ENCODE measurements at regions not wholly inside any gene's neighbourhood (a gene's known extent, or its start where the extent isn't known, plus 50 kb on each side); places are given as distances from the start of the nearest gene placed in this dataset.
"Not testable (repeated sequence)": the region's sequence is repeated elsewhere in the genome, so short reads cannot be mapped to it uniquely, and the experiment has no call there.

DNA sequence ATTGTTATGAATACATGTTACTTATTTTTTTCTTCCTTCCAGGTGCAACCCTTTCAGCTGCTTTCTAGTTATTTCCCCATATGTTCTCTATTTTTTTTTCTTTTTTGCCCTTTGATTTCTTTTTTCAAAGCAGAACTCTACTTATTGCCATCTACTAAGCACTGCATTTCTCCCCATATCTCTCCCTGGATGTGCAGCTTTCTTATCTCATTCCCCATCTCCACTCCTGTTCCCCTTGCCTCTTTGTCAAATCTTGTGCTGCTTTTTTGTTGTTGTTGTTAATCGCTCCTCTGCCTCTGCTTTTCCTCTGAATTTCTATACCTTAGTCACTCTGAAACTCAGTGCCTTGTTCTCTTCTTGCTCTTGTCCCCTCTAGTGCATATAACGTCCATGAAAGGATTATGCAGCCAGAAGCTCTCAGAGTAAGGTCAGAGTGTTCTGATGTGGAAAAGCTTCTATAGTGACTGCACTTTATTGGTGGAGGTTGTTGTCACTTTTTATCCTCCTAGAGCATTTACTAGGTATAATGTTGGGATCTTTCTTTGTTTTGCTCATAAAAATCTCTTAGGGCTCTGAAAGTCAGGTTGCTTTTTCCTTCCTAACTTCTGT, 51.1 kb upstream of the JADE1 start:
- intact Hi-C loops (cut with micrococcal nuclease) = no loop called here
- Mint-ChIP-seq H3K27ac (no peak overlapping the region), H3K4me1 (ENCODE audit: low read depth) (no peaks in the 10 kb centered on the region), H3K9me3 (no peaks in the 10 kb centered on the region), H3K36me3 (ENCODE audit: low read depth) (no peaks in the 10 kb centered on the region), H3K4me3 (no peak overlapping the region), H3K27me3 (ENCODE audit: insufficient read depth) (peaks cover 2% of the 10 kb centered on the region)
- no peak for DNase-seq (ENCODE audit: low spot score)

GRCh38 chr4:128757712-128758111, 51.8 kb upstream of the JADE1 start:
- DNase-seq (ENCODE audit: low spot score) = no peak
- Mint-ChIP-seq H3K27me3 (ENCODE audit: insufficient read depth) (peaks cover 2% of the 10 kb centered on the region), H3K4me1 (ENCODE audit: low read depth) (no peaks in the 10 kb centered on the region), H3K36me3 (ENCODE audit: low read depth) (no peaks in the 10 kb centered on the region), H3K9me3 (no peaks in the 10 kb centered on the region), H3K27ac (no peak overlapping the region), H3K4me3 (no peak overlapping the region)
- intact Hi-C loops (cut with micrococcal nuclease) = no loop called here

DNA sequence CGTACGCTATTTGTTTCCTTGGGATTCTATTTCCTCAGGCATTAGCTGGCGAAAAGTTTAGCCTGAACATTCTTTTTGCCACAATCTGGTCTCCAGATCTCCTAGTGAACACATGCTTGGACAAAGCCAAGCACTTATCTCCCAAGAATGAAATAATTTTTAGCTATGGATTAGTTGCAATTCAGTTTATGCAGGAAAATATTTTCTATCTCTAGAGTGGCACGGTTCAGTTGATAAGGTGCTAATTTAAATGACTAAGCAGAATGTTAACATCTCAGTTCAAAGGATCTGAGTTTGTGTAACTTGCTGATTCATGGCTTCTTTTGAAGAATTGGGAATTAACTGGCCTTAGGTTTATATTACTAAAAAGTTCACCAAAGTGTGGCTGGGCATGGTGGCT, 58.1 kb upstream of the JADE1 start:
- no peaks in the 10 kb centered on the region for H3K4me1 Mint-ChIP-seq (ENCODE audit: low read depth)
- H3K9me3 Mint-ChIP-seq = no peaks in the 10 kb centered on the region
- H3K4me3 Mint-ChIP-seq = no peak overlapping the region
- H3K27ac Mint-ChIP-seq = no peak overlapping the region
- H3K36me3 Mint-ChIP-seq (ENCODE audit: low read depth) = no peaks in the 10 kb centered on the region
- peaks cover 1% of the 10 kb centered on the region for H3K27me3 Mint-ChIP-seq (ENCODE audit: insufficient read depth)
- no peak for DNase-seq (ENCODE audit: low spot score)
- intact Hi-C loops (cut with micrococcal nuclease) = no loop called here

DNA sequence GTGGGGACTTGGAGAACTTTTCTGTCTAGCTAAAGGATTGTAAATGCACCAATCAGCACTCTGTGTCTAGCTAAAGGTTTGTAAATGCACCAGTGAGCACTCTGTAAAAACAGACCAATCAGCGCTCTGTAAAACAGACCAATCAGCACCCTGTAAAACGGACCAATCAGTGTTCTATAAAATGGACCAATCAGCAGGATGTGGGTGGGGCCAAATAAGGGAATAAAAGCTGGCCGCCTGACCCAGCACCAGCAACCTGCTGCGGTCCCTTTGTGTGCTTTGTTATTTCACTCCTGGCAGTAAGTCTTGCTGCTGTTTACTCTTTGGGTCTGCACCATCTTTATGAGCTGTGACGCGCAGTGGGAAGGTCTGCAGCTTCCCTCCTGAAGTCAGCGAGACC, 67.8 kb upstream of the JADE1 start:
- DNase-seq (ENCODE audit: low spot score); H3K27me3 Mint-ChIP-seq (ENCODE audit: insufficient read depth); intact Hi-C loops (cut with micrococcal nuclease); H3K27ac Mint-ChIP-seq; H3K9me3 Mint-ChIP-seq; H3K4me3 Mint-ChIP-seq; H3K4me1 Mint-ChIP-seq (ENCODE audit: low read depth); H3K36me3 Mint-ChIP-seq (ENCODE audit: low read depth): not testable (repeated sequence)

DNA sequence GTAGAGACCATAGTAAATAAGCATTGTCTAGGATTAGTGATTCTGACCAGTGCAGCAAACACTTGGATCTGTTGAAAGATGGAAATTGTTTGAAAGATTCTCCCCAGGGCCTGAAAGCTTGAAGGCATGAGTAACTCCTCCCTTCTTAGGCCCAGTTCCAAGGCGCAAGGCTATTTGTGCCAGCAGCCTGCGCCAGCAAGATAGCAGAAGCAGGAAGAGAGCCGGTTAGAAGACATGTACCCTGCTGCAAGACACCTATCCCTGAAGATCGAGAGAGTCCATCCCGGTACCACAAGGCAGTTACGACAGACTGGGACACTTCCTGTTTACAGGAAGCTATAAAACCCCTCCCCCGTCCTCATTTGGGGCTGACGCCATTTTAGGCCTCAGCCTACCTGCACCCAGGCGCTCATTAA, 72.4 kb upstream of the JADE1 start:
- no peaks in the 10 kb centered on the region for H3K9me3 Mint-ChIP-seq
- H3K4me3 Mint-ChIP-seq = no peak overlapping the region
- no peaks in the 10 kb centered on the region for H3K4me1 Mint-ChIP-seq (ENCODE audit: low read depth)
- no peaks in the 10 kb centered on the region for H3K36me3 Mint-ChIP-seq (ENCODE audit: low read depth)
- intact Hi-C loops (cut with micrococcal nuclease) = no loop called here
- H3K27me3 Mint-ChIP-seq (ENCODE audit: insufficient read depth) = no peaks in the 10 kb centered on the region
- no peak overlapping the region for H3K27ac Mint-ChIP-seq
- DNase-seq (ENCODE audit: low spot score) = no peak

GRCh38 chr4:128735714-128736113, 73.8 kb upstream of the JADE1 start:
- H3K4me3 Mint-ChIP-seq = no peak overlapping the region

GRCh38 chr4:128728190-128728589, 81.3 kb upstream of the JADE1 start:
- no peak for DNase-seq (ENCODE audit: low spot score)
- H3K27ac Mint-ChIP-seq = no peak overlapping the region
- intact Hi-C loops (cut with micrococcal nuclease) = no loop called here
- H3K4me1 Mint-ChIP-seq (ENCODE audit: low read depth) = no peaks in the 10 kb centered on the region
- H3K36me3 Mint-ChIP-seq (ENCODE audit: low read depth) = no peaks in the 10 kb centered on the region
- H3K4me3 Mint-ChIP-seq = no peak overlapping the region
- H3K27me3 Mint-ChIP-seq (ENCODE audit: insufficient read depth) = no peaks in the 10 kb centered on the region
- H3K9me3 Mint-ChIP-seq = no peaks in the 10 kb centered on the region

More at GRCh38 chr4:128735714-128736113, 73.8 kb upstream of the JADE1 start:
- no peaks in the 10 kb centered on the region for H3K4me1 Mint-ChIP-seq (ENCODE audit: low read depth)
- no peaks in the 10 kb centered on the region for H3K27me3 Mint-ChIP-seq (ENCODE audit: insufficient read depth)
- no peaks in the 10 kb centered on the region for H3K36me3 Mint-ChIP-seq (ENCODE audit: low read depth)
- intact Hi-C loops (cut with micrococcal nuclease) = no loop called here
- H3K27ac Mint-ChIP-seq = no peak overlapping the region
- no peak for DNase-seq (ENCODE audit: low spot score)
- no peaks in the 10 kb centered on the region for H3K9me3 Mint-ChIP-seq

GRCh38 chr4:128727658-128728057, 81.8 kb upstream of the JADE1 start:
- DNase-seq (ENCODE audit: low spot score) = no peak
- intact Hi-C loops (cut with micrococcal nuclease) = no loop called here
- Mint-ChIP-seq H3K4me3 (no peak overlapping the region), H3K27ac (no peak overlapping the region), H3K9me3 (no peaks in the 10 kb centered on the region), H3K4me1 (ENCODE audit: low read depth) (no peaks in the 10 kb centered on the region), H3K27me3 (ENCODE audit: insufficient read depth) (no peaks in the 10 kb centered on the region), H3K36me3 (ENCODE audit: low read depth) (no peaks in the 10 kb centered on the region)

GRCh38 chr4:128725405-128726055, 84.0 kb upstream of the JADE1 start:
- H3K27me3 Mint-ChIP-seq (ENCODE audit: insufficient read depth) = no peaks in the 10 kb centered on the region

DNA sequence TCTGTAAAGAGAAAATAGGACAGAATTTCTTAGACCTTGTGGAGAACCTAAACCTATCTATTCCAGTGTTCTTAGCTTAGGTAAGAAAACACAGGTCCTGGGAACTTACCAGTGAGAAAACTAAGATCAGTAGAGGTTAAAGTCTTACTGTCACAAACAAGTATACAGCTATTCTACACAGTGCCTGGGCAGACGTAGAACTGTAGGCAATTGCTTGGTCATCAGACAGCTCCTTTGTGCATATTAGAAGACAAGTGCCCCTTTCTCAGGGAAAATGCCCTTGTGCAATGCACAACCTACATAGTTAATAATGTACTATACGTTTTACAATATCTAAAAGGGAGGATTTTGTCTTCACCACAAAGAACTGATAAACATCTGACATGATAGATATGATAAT, 86.6 kb upstream of the JADE1 start:
- intact Hi-C loops (cut with micrococcal nuclease) = no loop called here
- Mint-ChIP-seq H3K4me3 (no peak overlapping the region), H3K9me3 (no peaks in the 10 kb centered on the region), H3K4me1 (ENCODE audit: low read depth) (no peaks in the 10 kb centered on the region), H3K36me3 (ENCODE audit: low read depth) (no peaks in the 10 kb centered on the region), H3K27me3 (ENCODE audit: insufficient read depth) (peaks cover 3% of the 10 kb centered on the region), H3K27ac (no peak overlapping the region)
- DNase-seq (ENCODE audit: low spot score) = no peak

More at GRCh38 chr4:128725405-128726055, 84.0 kb upstream of the JADE1 start:
- DNase-seq (ENCODE audit: low spot score) = no peak
- H3K4me3 Mint-ChIP-seq = no peak overlapping the region
- no peaks in the 10 kb centered on the region for H3K9me3 Mint-ChIP-seq
- intact Hi-C loops (cut with micrococcal nuclease) = no loop called here
- no peak overlapping the region for H3K27ac Mint-ChIP-seq
- H3K4me1 Mint-ChIP-seq (ENCODE audit: low read depth) = no peaks in the 10 kb centered on the region
- no peaks in the 10 kb centered on the region for H3K36me3 Mint-ChIP-seq (ENCODE audit: low read depth)

DNA sequence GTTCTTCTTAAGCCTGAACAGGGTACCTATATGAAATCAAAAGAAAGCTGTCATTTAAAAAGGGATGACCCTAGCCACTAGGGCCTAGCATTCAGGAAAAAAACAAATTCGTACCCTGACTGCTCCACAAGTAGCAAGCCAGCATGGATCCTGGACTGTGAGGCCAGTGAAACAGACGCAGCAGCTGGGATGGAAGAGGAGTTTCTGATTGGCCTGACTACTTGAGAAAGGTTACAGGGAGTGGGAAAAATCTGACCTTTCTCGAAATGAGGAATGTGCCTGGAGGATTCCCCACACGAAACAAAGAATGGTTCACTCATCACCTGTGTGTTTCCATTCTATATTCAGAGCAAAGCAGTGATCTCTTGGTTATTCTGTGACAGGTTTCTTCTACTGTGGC, 87.6 kb upstream of the JADE1 start:
- intact Hi-C loops (cut with micrococcal nuclease) = no loop called here
- H3K27me3 Mint-ChIP-seq (ENCODE audit: insufficient read depth) = peaks cover 3% of the 10 kb centered on the region
- H3K4me3 Mint-ChIP-seq = no peak overlapping the region
- no peaks in the 10 kb centered on the region for H3K4me1 Mint-ChIP-seq (ENCODE audit: low read depth)
- H3K36me3 Mint-ChIP-seq (ENCODE audit: low read depth) = no peaks in the 10 kb centered on the region
- no peaks in the 10 kb centered on the region for H3K9me3 Mint-ChIP-seq
- no peak overlapping the region for H3K27ac Mint-ChIP-seq
- no peak for DNase-seq (ENCODE audit: low spot score)

DNA sequence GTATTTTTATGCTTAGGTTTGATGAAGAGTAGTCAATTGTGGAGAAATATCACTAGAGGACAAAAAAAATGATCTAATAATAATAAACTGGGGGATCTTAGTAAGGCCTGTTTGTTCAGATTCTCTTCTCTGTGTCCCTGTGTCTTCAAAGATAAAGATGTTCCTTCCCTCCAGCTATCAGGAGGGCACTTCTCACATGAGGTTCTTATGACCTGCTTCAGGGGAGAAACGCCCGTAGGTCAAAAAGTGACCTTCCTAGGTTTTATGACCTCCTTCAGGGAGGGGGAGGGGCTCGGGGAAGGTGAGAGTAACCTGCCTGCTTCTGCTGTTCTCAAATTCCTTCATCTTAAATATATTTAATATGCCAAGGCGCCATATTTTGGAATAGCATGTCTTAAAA, 89.2 kb upstream of the JADE1 start:
- H3K27me3 Mint-ChIP-seq (ENCODE audit: insufficient read depth) = peaks cover 3% of the 10 kb centered on the region
- no peak overlapping the region for H3K27ac Mint-ChIP-seq
- H3K4me3 Mint-ChIP-seq = no peak overlapping the region
- no peaks in the 10 kb centered on the region for H3K36me3 Mint-ChIP-seq (ENCODE audit: low read depth)
- H3K4me1 Mint-ChIP-seq (ENCODE audit: low read depth) = no peaks in the 10 kb centered on the region
- H3K9me3 Mint-ChIP-seq = no peaks in the 10 kb centered on the region
- intact Hi-C loops (cut with micrococcal nuclease) = no loop called here
- DNase-seq (ENCODE audit: low spot score) = no peak

GRCh38 chr4:128718768-128719167, 90.7 kb upstream of the JADE1 start:
- H3K4me3 Mint-ChIP-seq = no peak overlapping the region
- intact Hi-C loops (cut with micrococcal nuclease) = no loop called here
- peaks cover 3% of the 10 kb centered on the region for H3K27me3 Mint-ChIP-seq (ENCODE audit: insufficient read depth)
- no peaks in the 10 kb centered on the region for H3K9me3 Mint-ChIP-seq
- H3K4me1 Mint-ChIP-seq (ENCODE audit: low read depth) = no peaks in the 10 kb centered on the region
- no peaks in the 10 kb centered on the region for H3K36me3 Mint-ChIP-seq (ENCODE audit: low read depth)
- DNase-seq (ENCODE audit: low spot score) = no peak
- H3K27ac Mint-ChIP-seq = no peak overlapping the region

DNA sequence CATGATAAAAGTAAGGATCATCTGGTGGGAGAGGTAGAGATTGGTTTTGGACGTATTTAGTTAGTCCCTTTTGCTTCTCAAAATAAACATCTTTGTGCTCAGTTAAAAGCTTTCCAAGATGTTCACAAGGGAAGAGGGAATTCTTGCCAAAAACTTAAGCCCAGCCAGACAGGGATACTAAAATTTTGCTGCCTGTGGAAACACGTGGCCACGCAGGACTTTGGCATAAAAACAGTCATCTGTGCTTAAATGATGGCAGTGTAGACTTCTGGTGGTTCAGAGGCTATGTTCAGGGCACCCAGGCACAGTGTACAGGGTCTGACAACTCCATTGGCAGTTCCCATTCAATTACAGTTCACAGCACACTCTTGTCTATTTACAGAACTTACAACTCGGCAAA, 93.2 kb upstream of the JADE1 start:
- intact Hi-C loops (cut with micrococcal nuclease) = no loop called here
- no peaks in the 10 kb centered on the region for H3K9me3 Mint-ChIP-seq
- no peak overlapping the region for H3K4me3 Mint-ChIP-seq
- no peak for DNase-seq (ENCODE audit: low spot score)
- H3K27me3 Mint-ChIP-seq (ENCODE audit: insufficient read depth) = peaks cover 3% of the 10 kb centered on the region
- H3K27ac Mint-ChIP-seq = no peak overlapping the region
- no peaks in the 10 kb centered on the region for H3K4me1 Mint-ChIP-seq (ENCODE audit: low read depth)
- no peaks in the 10 kb centered on the region for H3K36me3 Mint-ChIP-seq (ENCODE audit: low read depth)

Data from activated T-helper 1 cell treated with anti-CD3 and anti-CD28 coated beads, Interleukin-12 subunit alpha, Interleukin-12 subunit beta, Interleukin-2, Interleukin-4 antibody, amounts not matched to agents 30 ng/mL and 10 ng/mL and 1 ng/mL, durations not matched to agents 14 hours and 24 hours and 36 hours (primary cell).